ENCODE measurements at regions not wholly inside any gene's neighbourhood (a gene's known extent, or its start where the extent isn't known, plus 50 kb on each side); places are given as distances from the start of the nearest gene placed in this dataset.

DNA sequence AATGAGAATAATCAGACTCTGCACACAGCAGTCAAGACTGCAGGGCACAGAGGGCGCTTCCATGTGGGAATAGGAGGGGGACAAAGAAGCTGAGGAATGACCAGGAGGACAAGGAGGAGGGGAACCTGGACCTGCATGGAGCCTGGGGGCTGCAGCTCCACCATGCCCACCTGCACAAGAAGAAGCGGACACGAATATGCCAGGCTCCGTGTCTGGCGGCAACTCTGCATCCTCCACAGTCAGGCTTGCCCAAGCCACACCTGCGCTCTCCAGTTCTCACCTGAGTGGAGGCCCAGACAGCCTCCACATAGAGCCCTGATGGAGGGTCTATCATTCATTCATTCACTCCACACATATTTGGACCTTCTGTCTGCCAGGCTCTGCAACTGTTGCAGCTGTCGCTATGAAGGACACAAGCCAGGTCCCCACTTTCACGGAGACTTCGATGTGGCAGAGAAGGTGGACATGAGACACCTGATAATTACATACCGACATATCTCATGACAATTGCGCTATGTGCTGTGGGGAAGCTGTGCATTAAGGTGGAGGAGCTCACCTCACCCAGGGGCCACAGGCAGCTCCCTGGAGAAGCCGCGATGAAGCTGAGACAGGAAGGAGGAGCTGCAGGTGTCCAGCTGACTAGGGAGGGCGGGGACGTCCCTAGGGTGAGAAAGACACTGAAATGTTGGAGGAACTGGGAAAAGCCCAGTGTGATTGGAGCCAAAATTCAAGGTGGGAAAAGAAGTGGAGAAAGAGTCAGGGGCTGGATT is 159.2 kb downstream of the INHBB start:
- TF ChIP-seq POLR2A (IDR thresholded peaks at IDR 0.05), result no peak
- TF ChIP-seq, protein P1, sequence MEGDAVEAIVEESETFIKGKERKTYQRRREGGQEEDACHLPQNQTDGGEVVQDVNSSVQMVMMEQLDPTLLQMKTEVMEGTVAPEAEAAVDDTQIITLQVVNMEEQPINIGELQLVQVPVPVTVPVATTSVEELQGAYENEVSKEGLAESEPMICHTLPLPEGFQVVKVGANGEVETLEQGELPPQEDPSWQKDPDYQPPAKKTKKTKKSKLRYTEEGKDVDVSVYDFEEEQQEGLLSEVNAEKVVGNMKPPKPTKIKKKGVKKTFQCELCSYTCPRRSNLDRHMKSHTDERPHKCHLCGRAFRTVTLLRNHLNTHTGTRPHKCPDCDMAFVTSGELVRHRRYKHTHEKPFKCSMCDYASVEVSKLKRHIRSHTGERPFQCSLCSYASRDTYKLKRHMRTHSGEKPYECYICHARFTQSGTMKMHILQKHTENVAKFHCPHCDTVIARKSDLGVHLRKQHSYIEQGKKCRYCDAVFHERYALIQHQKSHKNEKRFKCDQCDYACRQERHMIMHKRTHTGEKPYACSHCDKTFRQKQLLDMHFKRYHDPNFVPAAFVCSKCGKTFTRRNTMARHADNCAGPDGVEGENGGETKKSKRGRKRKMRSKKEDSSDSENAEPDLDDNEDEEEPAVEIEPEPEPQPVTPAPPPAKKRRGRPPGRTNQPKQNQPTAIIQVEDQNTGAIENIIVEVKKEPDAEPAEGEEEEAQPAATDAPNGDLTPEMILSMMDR (IDR thresholded peaks at IDR 0.05), result no peak

All from vagina (tissue), 2 donors.